ENCODE measurements at regions not wholly inside any gene's neighbourhood (a gene's known extent, or its start where the extent isn't known, plus 50 kb on each side); places are given as distances from the start of the nearest gene placed in this dataset.

DNA sequence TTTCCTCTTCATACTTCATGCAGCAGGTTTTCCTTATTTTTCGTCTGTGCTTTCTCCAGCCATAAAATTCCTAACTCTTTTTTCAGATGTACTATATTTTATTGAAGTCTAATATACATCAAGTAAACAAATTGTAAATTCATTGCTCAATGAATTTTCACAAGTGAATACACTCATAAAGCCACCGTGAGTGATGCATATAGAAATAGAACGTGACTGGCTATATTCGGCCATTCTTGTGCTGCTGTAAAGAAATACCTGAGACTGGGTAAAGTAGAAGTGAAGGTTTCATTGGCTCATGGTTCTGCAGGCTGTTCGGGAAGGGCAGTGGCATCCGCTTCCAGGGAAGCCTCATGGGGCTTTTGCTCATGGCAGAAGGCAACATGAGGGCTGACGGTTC, 868.4 kb upstream of the EEF2KMT start:
- BruUV-seq (replicated peaks) = no TSS peak
- Histone ChIP-seq H3K27me3 (ENCODE audit: low read length) (no peaks in the 10 kb centered on the region), H3K9me3 (ENCODE audit: low read length) (no peaks in the 10 kb centered on the region), H3K9ac (ENCODE audit: low read length) (no peak overlapping the region), H3K4me1 (ENCODE audit: insufficient read depth, low read length) (no peaks in the 10 kb centered on the region), H4K20me1 (ENCODE audit: low read length) (no peaks in the 10 kb centered on the region), H3K36me3 (ENCODE audit: low read depth, low read length) (no peaks in the 10 kb centered on the region), H3K4me3 (ENCODE audit: low read length) (no peak overlapping the region), H3K79me2 (ENCODE audit: low read length) (no peaks in the 10 kb centered on the region), H3K27ac (ENCODE audit: low read length) (no peak overlapping the region), H3F3A (ENCODE audit: low read length, unreplicated experiment) (no peaks in the 10 kb centered on the region), H2AFZ (ENCODE audit: low read length) (no peak overlapping the region), H3K4me2 (ENCODE audit: low read length) (no peak overlapping the region), H3K9me2 (replicated peaks; ENCODE audit: low read length) (no peaks in the 10 kb centered on the region)
- no peak for DNase-seq
- ChIA-PET CTCF (no interaction called here), POLR2A (ENCODE audit: unreplicated experiment) (no interaction called here)
- TF ChIP-seq EZH2 (IDR thresholded peaks at IDR 0.05; ENCODE audit: low read length, unreplicated experiment) = no peak
- TF ChIP-seq, protein P1, sequence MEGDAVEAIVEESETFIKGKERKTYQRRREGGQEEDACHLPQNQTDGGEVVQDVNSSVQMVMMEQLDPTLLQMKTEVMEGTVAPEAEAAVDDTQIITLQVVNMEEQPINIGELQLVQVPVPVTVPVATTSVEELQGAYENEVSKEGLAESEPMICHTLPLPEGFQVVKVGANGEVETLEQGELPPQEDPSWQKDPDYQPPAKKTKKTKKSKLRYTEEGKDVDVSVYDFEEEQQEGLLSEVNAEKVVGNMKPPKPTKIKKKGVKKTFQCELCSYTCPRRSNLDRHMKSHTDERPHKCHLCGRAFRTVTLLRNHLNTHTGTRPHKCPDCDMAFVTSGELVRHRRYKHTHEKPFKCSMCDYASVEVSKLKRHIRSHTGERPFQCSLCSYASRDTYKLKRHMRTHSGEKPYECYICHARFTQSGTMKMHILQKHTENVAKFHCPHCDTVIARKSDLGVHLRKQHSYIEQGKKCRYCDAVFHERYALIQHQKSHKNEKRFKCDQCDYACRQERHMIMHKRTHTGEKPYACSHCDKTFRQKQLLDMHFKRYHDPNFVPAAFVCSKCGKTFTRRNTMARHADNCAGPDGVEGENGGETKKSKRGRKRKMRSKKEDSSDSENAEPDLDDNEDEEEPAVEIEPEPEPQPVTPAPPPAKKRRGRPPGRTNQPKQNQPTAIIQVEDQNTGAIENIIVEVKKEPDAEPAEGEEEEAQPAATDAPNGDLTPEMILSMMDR (conservative IDR thresholded peaks at IDR 0.05; ENCODE audit: low read depth, low read length) = no peak
- intact Hi-C loops (cut with micrococcal nuclease) = no loop called here
- ATAC-seq = no peak

DNA sequence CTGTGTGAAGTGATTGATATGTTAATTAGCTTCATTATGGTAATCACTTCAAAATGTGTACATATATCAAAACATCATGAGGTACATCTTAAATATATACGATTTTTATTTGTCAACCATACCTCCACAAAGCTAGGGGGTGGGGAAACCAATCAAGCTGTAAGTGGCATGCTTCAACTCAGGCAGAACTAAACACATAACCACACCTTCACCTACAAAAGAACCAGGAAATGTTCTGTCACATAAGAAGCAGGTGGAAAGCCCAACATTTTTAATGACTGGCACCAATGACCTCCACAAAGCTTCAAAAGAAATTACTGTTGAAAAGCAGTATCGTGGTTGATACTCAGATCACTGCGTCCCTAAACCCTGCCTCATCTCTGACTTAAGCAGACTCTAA, 867.7 kb upstream of the EEF2KMT start:
- Histone ChIP-seq H3K27ac (ENCODE audit: low read length) (no peak overlapping the region), H3K4me1 (ENCODE audit: insufficient read depth, low read length) (no peaks in the 10 kb centered on the region), H3K4me3 (ENCODE audit: low read length) (no peak overlapping the region), H4K20me1 (ENCODE audit: low read length) (no peaks in the 10 kb centered on the region), H3K9ac (ENCODE audit: low read length) (no peak overlapping the region), H2AFZ (ENCODE audit: low read length) (no peak overlapping the region), H3K9me3 (ENCODE audit: low read length) (no peaks in the 10 kb centered on the region), H3K9me2 (replicated peaks; ENCODE audit: low read length) (no peaks in the 10 kb centered on the region), H3F3A (ENCODE audit: low read length, unreplicated experiment) (no peaks in the 10 kb centered on the region), H3K36me3 (ENCODE audit: low read depth, low read length) (no peaks in the 10 kb centered on the region), H3K4me2 (ENCODE audit: low read length) (no peak overlapping the region), H3K27me3 (ENCODE audit: low read length) (no peaks in the 10 kb centered on the region), H3K79me2 (ENCODE audit: low read length) (no peaks in the 10 kb centered on the region)
- BruUV-seq (replicated peaks) = no TSS peak
- CTCF ChIA-PET = no interaction called here
- POLR2A ChIA-PET (ENCODE audit: unreplicated experiment) = no interaction called here
- intact Hi-C loops (cut with micrococcal nuclease) = no loop called here
- ATAC-seq (no peak), DNase-seq (no peak)
- TF ChIP-seq, protein P1 (conservative IDR thresholded peaks at IDR 0.05; ENCODE audit: low read depth, low read length) = no peak
- TF ChIP-seq EZH2 (IDR thresholded peaks at IDR 0.05; ENCODE audit: low read length, unreplicated experiment) = no peak
- no peak for TF ChIP-seq EZH2phosphoT487 (IDR thresholded peaks at IDR 0.05; ENCODE audit: borderline replicate concordance, low read length)

DNA sequence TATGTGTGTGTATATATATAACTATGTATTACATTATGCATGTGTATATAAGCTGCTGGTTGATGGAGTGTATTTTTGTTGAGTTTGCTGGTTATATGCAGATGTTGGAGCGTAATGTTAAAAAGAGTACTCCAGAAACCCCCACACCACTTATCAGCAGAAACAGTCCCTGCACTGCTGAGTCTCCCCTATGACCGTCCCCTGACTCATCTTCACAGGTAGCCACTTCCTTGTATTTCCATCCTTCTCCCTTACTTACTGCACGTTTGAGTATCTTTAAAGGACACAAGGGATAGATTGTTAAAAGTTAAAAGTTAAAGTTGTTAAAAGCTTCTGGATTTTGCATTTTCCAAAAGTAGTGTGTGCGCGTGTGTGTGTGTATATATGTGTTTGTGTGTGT, 853.9 kb upstream of the EEF2KMT start:
- Histone ChIP-seq H3K9me3 (ENCODE audit: low read length) (no peaks in the 10 kb centered on the region), H3K79me2 (ENCODE audit: low read length) (no peaks in the 10 kb centered on the region), H4K20me1 (ENCODE audit: low read length) (no peaks in the 10 kb centered on the region), H3K4me2 (ENCODE audit: low read length) (no peak overlapping the region), H3K4me3 (ENCODE audit: low read length) (no peak overlapping the region), H3K9ac (ENCODE audit: low read length) (no peak overlapping the region), H3K27ac (ENCODE audit: low read length) (no peak overlapping the region), H3K9me2 (replicated peaks; ENCODE audit: low read length) (no peaks in the 10 kb centered on the region), H3F3A (ENCODE audit: low read length, unreplicated experiment) (no peaks in the 10 kb centered on the region), H3K36me3 (ENCODE audit: low read depth, low read length) (no peaks in the 10 kb centered on the region), H2AFZ (ENCODE audit: low read length) (no peak overlapping the region), H3K4me1 (ENCODE audit: insufficient read depth, low read length) (no peaks in the 10 kb centered on the region), H3K27me3 (ENCODE audit: low read length) (no peaks in the 10 kb centered on the region)
- ChIA-PET CTCF (no interaction called here), POLR2A (ENCODE audit: unreplicated experiment) (no interaction called here)
- ATAC-seq = no peak
- no peak for DNase-seq
- intact Hi-C loops (cut with micrococcal nuclease) = no loop called here
- TF ChIP-seq, protein P1 (conservative IDR thresholded peaks at IDR 0.05; ENCODE audit: low read depth, low read length) = no peak
- BruUV-seq (replicated peaks) = no TSS peak
